Thyroid gland (tissue), 4 donors: ENCODE measurements at regions not wholly inside any gene's neighbourhood (a gene's known extent, or its start where the extent isn't known, plus 50 kb on each side); places are given as distances from the start of the nearest gene placed in this dataset.
"Not testable (repeated sequence)": the region's sequence is repeated elsewhere in the genome, so short reads cannot be mapped to it uniquely, and the experiment has no call there.

Experiments
- DNase-seq, 2 donors: peaks; one replicate each; pipeline ENCODE4 v3.0.0-alpha.2; 2019
- H3K27ac ChIP-seq, 3 donors: fragments of 200-600 bp; sonication (generic); 1 replicate in 2 of 3; 2 replicates in 1 of 3; pipeline ENCODE4 v1.5.1; 2016 to 2019; ENCODE audit warnings: mild to moderate bottlenecking in 1 of 3, moderate library complexity in 1 of 3
- H3K27me3 ChIP-seq: fragments of 200-600 bp; sonication (generic); one replicate; pipeline ENCODE4 v1.5.1; 2019
- H3K36me3 ChIP-seq, 2 donors: fragments of 200-600 bp; sonication (generic); one replicate each; pipeline ENCODE4 v1.5.1; 2016 to 2019
- H3K4me1 ChIP-seq, 2 donors: fragments of 200-600 bp; sonication (generic); one replicate each; pipeline ENCODE4 v1.5.1; 2017 to 2019
- H3K4me3 ChIP-seq, 3 donors: fragments of 200-600 bp; sonication (generic); replicated peaks in 1 of 3; 1 replicate in 2 of 3; 2 replicates in 1 of 3; pipeline ENCODE4 v1.5.1; 2016; ENCODE audit warnings: mild to moderate bottlenecking in 1 of 3
- H3K9me3 ChIP-seq: fragments of 200-600 bp; sonication (generic); one replicate; pipeline ENCODE4 v1.5.1; 2017
- POLR2A ChIP-seq, 2 donors: fragments of 450-650 bp; IDR thresholded peaks; one replicate each; pipeline ENCODE4 v1.6.1; 2017; ENCODE audit warnings: antibody characterized with exemption in 2 of 2, mild to moderate bottlenecking in 2 of 2, moderate library complexity in 1 of 2
- WGBS, 2 donors: methylation state at CpG; one replicate each; pipeline ENCODE4 v1.1.5; 2017; 5-methylcytosine and 5-hydroxymethylcytosine counted together
- intact Hi-C: fragments of 100-400 bp; cut with DNase I; formaldehyde crosslinking; loops from one replicate; pipeline ENCODE4 v1.15.1; 2023
- TF ChIP-seq, protein P1 (sequence below), 6 experiments: fragments of 200-600 bp in 3 of 6; fragments of 450-650 bp in 3 of 6; sonication (generic) in 3 of 6; IDR thresholded peaks; one replicate each; pipeline ENCODE4 v1.5.1; 2016 to 2019; ENCODE audit warnings: antibody characterized with exemption in 6 of 6, mild to moderate bottlenecking in 2 of 6, inconsistent platforms in 1 of 6, moderate library complexity in 1 of 6

DNA sequence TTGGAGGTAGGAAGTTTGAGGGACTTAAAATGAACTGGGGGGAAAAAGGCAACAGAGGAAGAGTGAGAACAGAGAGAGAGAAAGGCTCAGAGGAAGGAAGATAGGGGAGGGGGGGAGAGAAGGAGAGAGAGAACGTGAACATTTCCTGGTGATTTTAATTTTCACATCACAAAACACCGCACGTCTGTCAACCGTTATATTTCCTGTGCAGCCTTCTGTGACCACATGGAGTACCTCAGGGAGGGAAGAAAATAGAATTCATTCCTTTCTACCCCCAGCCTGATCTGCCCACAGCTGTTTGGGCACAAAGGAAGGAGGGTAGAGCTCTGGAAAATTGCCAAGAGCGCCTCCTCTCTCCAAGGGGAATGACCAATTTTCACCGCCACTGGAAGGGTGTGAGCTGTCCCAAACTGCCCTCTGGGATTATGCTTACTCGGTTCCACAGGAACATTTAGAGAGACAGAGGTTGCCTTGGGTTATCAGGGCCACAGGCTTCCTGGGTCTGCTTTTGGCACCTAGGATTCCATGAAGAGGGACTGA is 135.7 kb upstream of the MAMLD1 start:
- intact Hi-C loops = no loop called here
- no peaks in the 10 kb centered on the region for H3K36me3 ChIP-seq
- H3K4me3 ChIP-seq = no peak overlapping the region
- TF ChIP-seq, protein P1, sequence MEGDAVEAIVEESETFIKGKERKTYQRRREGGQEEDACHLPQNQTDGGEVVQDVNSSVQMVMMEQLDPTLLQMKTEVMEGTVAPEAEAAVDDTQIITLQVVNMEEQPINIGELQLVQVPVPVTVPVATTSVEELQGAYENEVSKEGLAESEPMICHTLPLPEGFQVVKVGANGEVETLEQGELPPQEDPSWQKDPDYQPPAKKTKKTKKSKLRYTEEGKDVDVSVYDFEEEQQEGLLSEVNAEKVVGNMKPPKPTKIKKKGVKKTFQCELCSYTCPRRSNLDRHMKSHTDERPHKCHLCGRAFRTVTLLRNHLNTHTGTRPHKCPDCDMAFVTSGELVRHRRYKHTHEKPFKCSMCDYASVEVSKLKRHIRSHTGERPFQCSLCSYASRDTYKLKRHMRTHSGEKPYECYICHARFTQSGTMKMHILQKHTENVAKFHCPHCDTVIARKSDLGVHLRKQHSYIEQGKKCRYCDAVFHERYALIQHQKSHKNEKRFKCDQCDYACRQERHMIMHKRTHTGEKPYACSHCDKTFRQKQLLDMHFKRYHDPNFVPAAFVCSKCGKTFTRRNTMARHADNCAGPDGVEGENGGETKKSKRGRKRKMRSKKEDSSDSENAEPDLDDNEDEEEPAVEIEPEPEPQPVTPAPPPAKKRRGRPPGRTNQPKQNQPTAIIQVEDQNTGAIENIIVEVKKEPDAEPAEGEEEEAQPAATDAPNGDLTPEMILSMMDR (IDR thresholded peaks at IDR 0.05) = no peak
- no peak for TF ChIP-seq POLR2A (IDR thresholded peaks at IDR 0.05)
- DNase-seq = no peak
- no peaks in the 10 kb centered on the region for H3K27me3 ChIP-seq
- no peaks in the 10 kb centered on the region for H3K9me3 ChIP-seq
- H3K4me1 ChIP-seq = no peaks in the 10 kb centered on the region
- no peak overlapping the region for H3K27ac ChIP-seq
- WGBS, 2 donors = 21 to 49% methylated on average over 5 to 7 of the region's 7 CpGs

DNA sequence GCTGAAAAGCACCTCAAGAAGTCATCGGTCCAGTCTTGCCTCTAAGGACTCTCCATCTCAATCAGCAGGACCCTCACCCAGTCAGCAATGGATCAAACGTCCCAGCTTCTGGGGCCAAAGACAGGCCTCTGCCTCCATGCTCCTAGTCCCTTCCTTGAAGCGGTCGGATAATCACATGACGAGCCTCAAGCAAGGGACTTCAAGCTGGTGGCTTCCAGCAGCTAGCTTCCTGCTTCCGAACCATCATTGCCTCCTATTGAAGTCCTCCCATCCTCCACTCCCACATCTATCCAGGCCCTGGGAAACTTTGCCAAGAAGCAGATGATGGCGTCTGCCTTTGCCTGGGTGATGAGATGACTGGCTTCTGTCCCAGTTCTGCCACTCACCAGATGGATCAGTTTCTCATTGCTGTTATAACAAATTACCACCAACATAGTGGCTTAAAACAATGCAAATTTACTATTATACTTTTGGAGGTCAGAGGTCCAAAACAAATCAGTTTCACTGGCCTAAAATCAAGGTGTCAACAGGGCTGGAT is 135.2 kb upstream of the MAMLD1 start:
- TF ChIP-seq POLR2A (IDR thresholded peaks at IDR 0.05) = no peak
- TF ChIP-seq, protein P1 (IDR thresholded peaks at IDR 0.05) = no peak
- H3K27ac ChIP-seq = no peak overlapping the region
- intact Hi-C loops = no loop called here
- H3K4me3 ChIP-seq = no peak overlapping the region
- no peak for DNase-seq
- H3K4me1 ChIP-seq = no peaks in the 10 kb centered on the region
- 85 to 92% methylated on average over 6 to 7 of the region's 7 CpGs for WGBS, 2 donors
- H3K9me3 ChIP-seq = no peaks in the 10 kb centered on the region
- H3K27me3 ChIP-seq = no peaks in the 10 kb centered on the region
- no peaks in the 10 kb centered on the region for H3K36me3 ChIP-seq

DNA sequence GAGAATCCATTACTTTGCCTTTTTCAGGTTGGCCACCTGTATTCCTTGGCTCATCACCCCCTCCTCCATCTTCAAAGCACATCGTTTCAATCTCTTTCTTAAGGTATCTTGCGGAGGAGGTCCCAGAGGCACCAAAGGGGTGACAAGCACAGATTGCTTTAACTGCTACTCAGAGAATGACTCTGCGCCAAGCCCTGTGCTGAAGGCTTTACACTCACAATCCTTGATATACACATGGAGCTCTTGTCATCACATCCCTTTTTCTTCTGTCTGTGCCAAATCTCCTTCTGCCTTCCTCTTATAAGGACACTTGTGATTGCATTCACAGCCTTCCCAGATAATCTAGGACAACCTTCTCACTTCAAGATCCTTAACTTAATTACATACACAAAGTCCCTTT is 134.7 kb upstream of the MAMLD1 start:
- DNase-seq = no peak
- TF ChIP-seq, protein P1 (IDR thresholded peaks at IDR 0.05) = no peak
- TF ChIP-seq POLR2A (IDR thresholded peaks at IDR 0.05) = no peak

DNA sequence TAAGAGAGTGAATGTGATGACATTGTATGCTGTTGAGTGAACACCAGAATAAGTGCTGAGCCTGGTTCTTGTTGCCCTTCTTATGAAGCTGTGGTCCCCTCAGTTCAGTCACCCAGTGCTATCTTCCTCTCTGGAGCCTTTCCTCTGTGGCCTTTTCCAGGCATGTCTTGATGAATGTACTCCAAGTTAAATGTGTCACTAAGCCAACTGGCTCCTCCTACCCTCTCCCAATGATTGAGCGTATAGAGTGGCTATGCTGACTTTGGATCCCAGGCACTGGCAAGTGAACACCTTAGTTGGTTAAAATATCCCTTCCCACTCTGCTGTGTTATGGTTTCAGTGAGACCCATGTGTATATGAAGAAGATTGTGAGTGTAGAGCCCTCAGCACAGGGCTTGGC is 134.1 kb upstream of the MAMLD1 start:
- Histone ChIP-seq H3K4me3 (no peak overlapping the region), H3K4me1 (no peaks in the 10 kb centered on the region), H3K36me3 (no peaks in the 10 kb centered on the region), H3K27ac (no peak overlapping the region), H3K27me3 (no peaks in the 10 kb centered on the region), H3K9me3 (no peaks in the 10 kb centered on the region)
- intact Hi-C loops = no loop called here
- 83% methylated on average over 1 of the region's 1 CpG; no CpG with 5 or more reads in 1 of the 2 donors for WGBS, 2 donors
- no peak for DNase-seq
- TF ChIP-seq, protein P1 (IDR thresholded peaks at IDR 0.05) = no peak
- TF ChIP-seq POLR2A (IDR thresholded peaks at IDR 0.05) = no peak

More for the DNA sequence above, 134.7 kb upstream of the MAMLD1 start:
- no peak overlapping the region for H3K4me3 ChIP-seq
- no peaks in the 10 kb centered on the region for H3K36me3 ChIP-seq
- H3K27ac ChIP-seq = no peak overlapping the region
- no peaks in the 10 kb centered on the region for H3K4me1 ChIP-seq
- WGBS, 2 donors = 97 to 100% methylated on average over 3 of the region's 3 CpGs
- intact Hi-C loops = no loop called here
- H3K27me3 ChIP-seq = no peaks in the 10 kb centered on the region
- H3K9me3 ChIP-seq = no peaks in the 10 kb centered on the region

DNA sequence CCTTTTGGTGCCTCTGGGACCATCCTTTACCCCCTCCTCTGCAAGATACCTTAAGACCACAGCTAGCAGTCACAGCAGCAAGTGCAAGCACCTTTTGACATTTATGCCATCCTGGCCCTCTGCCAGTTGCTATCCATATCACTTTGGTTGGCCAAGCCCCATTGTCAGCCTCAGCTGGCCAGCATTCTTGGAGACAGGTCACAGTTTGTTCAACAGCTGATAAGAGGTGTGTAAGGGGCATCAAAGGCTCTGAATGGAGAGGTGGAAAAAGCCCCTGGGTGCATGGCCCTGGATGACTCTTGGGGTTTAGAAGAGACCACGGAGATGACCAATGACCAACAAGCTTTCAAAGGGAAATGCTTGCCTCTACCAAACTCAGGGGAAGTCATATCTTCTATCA is 133.6 kb upstream of the MAMLD1 start:
- intact Hi-C loops = no loop called here
- 100% methylated on average over 1 of the region's 1 CpG for WGBS, 2 donors

DNA sequence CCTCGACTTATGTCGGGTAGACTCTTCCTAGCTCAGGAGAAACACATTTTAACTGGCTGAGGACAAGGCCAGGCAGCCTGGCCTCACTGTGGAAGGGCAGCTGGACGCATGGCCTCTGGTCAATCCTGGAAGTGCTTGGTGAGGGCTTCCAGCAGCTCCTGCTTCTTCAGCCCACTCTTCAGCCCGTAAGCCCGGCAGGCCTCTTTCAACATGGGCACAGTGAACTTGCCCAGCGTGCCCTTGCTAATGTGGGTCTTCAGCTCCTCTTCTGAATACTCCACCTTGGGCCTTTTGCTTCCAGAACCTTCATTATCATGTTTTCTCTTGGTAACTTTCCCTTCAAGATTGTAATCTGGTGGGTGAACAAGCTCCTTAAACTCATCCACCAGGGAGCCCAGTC is 132.2 kb upstream of the MAMLD1 start:
- DNase-seq, H3K4me3 ChIP-seq, H3K36me3 ChIP-seq, H3K27me3 ChIP-seq, H3K4me1 ChIP-seq, H3K9me3 ChIP-seq, H3K27ac ChIP-seq, intact Hi-C loops: not testable (repeated sequence)
- 84 to 92% methylated on average over 4 to 5 of the region's 6 CpGs for WGBS, 2 donors

More for the DNA sequence above, 133.6 kb upstream of the MAMLD1 start:
- no peak for DNase-seq
- Histone ChIP-seq H3K4me3 (no peak overlapping the region), H3K27ac (no peak overlapping the region), H3K9me3 (no peaks in the 10 kb centered on the region), H3K36me3 (no peaks in the 10 kb centered on the region), H3K27me3 (no peaks in the 10 kb centered on the region), H3K4me1 (no peaks in the 10 kb centered on the region)
- TF ChIP-seq, protein P1 (IDR thresholded peaks at IDR 0.05) = no peak
- TF ChIP-seq POLR2A (IDR thresholded peaks at IDR 0.05) = no peak

DNA sequence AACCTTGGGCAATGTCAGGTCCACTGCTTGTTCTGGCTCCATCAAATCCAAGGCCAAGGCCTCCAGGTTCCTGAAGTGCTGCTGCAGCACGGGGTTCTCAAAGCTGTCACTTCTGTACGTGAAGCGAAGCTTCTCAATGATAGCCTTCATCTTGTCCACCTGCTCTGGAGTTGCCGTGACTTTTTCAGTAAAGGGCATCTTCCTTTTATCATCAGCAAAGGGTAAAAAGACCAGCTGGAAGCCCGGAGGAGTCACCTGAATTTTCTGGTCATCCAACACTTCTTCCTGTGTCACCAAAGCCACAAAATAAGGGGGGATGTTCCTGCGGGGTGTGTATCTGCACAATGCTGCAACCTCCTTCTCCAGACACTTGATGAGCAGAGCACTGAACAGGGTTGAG is 131.7 kb upstream of the MAMLD1 start:
- H3K27ac ChIP-seq, H3K9me3 ChIP-seq, DNase-seq, H3K4me3 ChIP-seq, H3K36me3 ChIP-seq, H3K4me1 ChIP-seq, intact Hi-C loops, H3K27me3 ChIP-seq: not testable (repeated sequence)
- 94 to 95% methylated on average over 4 to 6 of the region's 6 CpGs for WGBS, 2 donors

DNA sequence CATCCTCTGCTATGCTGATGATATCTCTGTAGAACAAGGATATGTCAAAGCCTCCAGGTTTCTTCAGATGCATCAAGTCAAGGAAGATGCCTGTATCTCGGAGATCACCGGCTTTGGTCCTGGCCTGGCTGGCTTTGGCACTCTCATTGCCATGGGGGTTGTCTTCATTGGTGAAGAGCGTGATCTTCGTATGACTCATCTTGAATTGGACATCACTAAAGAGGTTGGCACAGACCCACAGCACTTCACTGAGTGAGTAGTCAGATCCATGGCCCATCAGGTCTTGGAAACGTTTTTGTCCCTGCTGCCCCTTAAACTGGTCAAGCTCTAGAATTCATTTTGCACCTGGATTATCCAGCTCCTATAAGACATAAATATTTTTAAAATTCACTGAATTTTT is 130.9 kb upstream of the MAMLD1 start:
- H3K4me1 ChIP-seq, intact Hi-C loops, H3K27ac ChIP-seq, H3K9me3 ChIP-seq, DNase-seq, H3K4me3 ChIP-seq, H3K36me3 ChIP-seq, H3K27me3 ChIP-seq: not testable (repeated sequence)
- 78 to 100% methylated on average over 3 to 5 of the region's 5 CpGs for WGBS, 2 donors
